Umbilical cord (tissue), 1 donor: ENCODE measurements at regions not wholly inside any gene's neighbourhood (a gene's known extent, or its start where the extent isn't known, plus 50 kb on each side); places are given as distances from the start of the nearest gene placed in this dataset.
"Not testable (repeated sequence)": the region's sequence is repeated elsewhere in the genome, so short reads cannot be mapped to it uniquely, and the experiment has no call there.

Experiments used
- DNase-seq: peaks from one replicate; pipeline ENCODE4 v3.0.0-alpha.2; 2015; ENCODE audit warnings: low spot score

GRCh38 chr6:130672153-130672552 is 155.1 kb upstream of the SMLR1 start:
- DNase-seq = no peak

- no peak for DNase-seq
Measured at GRCh38 chr6:130674604-130675003, 152.6 kb upstream of the SMLR1 start.

- DNase-seq = no peak
Measured at GRCh38 chr6:130675072-130675471, 152.1 kb upstream of the SMLR1 start.

GRCh38 chr6:130676077-130676772 is 151.0 kb upstream of the SMLR1 start:
- no peak for DNase-seq

- DNase-seq = no peak
Measured at GRCh38 chr6:130676773-130677144, 150.4 kb upstream of the SMLR1 start.

- DNase-seq = no peak
Measured at GRCh38 chr6:130677312-130677711, 149.9 kb upstream of the SMLR1 start.

GRCh38 chr6:130677766-130678165 is 149.4 kb upstream of the SMLR1 start:
- no peak for DNase-seq

- DNase-seq = peak; percentile 13
Measured at GRCh38 chr6:130679684-130680083, 147.5 kb upstream of the SMLR1 start.

GRCh38 chr6:130680116-130680515 is 147.1 kb upstream of the SMLR1 start:
- peak; percentile 57 for DNase-seq

- peak; percentile 26 for DNase-seq
Measured at GRCh38 chr6:130681028-130681427, 146.2 kb upstream of the SMLR1 start.

- DNase-seq = no peak
Measured at GRCh38 chr6:130682066-130682465, 145.1 kb upstream of the SMLR1 start.

GRCh38 chr6:130683761-130684517 is 143.3 kb upstream of the SMLR1 start:
- no peak for DNase-seq

GRCh38 chr6:130692659-130693058 is 134.5 kb upstream of the SMLR1 start:
- DNase-seq = no peak

GRCh38 chr6:130693944-130694343 is 133.3 kb upstream of the SMLR1 start:
- no peak for DNase-seq

- DNase-seq = no peak
Measured at GRCh38 chr6:130694606-130695005, 132.6 kb upstream of the SMLR1 start.

- no peak for DNase-seq
Measured at GRCh38 chr6:130696806-130697205, 130.4 kb upstream of the SMLR1 start.

- no peak for DNase-seq
Measured at GRCh38 chr6:130697271-130697994, 129.8 kb upstream of the SMLR1 start.

GRCh38 chr6:130697995-130698535 is 129.1 kb upstream of the SMLR1 start:
- DNase-seq = peak; percentile 73

GRCh38 chr6:130699742-130700141 is 127.5 kb upstream of the SMLR1 start:
- DNase-seq = no peak

- DNase-seq = no peak
Measured at GRCh38 chr6:130700397-130700796, 126.8 kb upstream of the SMLR1 start.

GRCh38 chr6:130708338-130708737 is 118.9 kb upstream of the SMLR1 start:
- no peak for DNase-seq

- not testable (repeated sequence) for DNase-seq
Measured at GRCh38 chr6:130711641-130712040, 115.6 kb upstream of the SMLR1 start.
